ENCODE measurements at regions not wholly inside any gene's neighbourhood (a gene's known extent, or its start where the extent isn't known, plus 50 kb on each side); places are given as distances from the start of the nearest gene placed in this dataset.

DNA sequence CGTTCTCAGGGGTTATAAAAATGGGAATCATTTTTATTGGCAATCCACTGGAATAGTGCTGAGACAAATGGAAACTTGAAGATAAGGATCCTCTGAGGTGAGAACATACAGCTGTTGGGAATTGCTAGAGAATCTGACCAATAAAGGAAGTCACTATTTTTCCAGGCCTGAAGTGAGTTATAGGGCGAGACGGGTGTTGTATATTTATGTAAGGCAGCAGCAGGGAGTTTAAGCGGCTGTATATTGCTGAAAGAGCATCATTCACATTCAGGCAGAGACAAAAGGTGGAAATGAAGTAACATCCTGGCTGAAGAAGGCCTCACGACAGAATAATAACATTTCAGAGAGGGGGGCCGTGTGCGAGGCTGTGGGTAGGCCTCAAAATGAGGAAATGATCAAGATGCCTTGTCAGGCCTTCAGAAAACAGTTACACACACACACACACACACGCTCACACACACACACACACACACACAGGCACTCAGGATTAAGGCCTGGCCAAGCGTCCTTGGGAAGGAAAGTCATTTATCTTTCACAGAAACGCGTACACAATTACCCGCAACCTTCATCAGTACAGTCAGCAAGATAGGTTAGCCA lies 964.9 kb upstream of the NR2F2 start:
- peak; percentile 50 for DNase-seq (ENCODE audit: low read depth, low spot score)

DNA sequence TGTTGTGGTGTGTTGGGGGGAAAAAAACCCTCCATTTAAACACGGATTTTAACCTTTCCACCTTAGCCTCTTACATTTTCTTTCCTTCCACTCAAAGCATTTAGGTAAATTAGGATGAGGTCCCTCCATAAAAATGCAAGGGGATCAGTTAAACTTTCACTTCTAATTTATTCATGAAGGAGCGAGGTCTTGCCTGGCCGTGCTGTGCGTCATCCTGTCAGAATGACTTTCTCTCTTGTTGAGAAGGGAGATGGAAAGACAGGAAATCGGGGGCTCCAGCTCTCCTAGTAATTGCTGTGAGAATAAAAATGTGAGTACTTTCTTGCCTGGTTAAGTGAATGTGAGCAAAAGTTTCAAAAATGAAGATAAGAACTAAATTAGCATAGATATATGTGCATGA lies 962.3 kb upstream of the NR2F2 start:
- DNase-seq (ENCODE audit: low read depth, low spot score): no peak

DNA sequence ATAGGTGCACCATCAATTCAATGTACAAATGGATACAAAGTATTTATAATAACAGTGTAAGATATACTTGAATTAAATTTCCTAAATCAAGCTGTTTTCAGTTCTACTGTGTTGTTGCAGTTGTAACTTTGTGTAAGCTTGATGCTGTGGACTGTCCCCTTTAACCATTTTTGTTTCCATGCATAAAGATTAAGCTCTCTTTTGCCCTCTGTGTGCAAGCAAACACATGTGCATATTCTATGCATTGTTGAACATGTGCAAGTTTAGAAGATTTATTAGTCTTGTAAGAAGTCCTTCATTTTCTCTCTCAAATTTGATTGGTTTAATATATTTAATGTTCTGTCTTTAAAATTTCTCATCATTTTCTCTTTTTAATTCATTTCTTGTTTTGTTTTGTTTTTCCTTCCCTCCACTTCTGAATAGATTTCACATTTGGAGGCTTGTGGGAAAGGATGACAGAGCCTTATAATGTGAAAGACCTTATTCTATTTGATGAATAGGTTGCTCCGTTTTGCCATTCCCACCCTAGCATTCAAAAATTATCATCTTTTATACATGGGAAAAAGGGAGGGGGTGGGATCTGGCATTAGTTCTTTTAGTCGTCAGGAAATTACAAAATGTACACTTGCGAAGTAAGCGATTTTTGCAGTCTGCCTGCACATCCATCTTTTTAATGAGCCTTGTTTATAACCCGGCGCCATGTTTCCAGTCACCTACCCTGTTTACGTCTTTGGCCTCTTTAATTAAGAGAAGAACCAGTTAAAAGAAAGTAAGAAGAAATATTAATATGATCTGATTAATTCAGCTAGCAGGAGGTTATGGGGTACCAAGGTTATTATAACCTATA lies 961.5 kb upstream of the NR2F2 start:
- DNase-seq (ENCODE audit: low read depth, low spot score): no peak

DNA sequence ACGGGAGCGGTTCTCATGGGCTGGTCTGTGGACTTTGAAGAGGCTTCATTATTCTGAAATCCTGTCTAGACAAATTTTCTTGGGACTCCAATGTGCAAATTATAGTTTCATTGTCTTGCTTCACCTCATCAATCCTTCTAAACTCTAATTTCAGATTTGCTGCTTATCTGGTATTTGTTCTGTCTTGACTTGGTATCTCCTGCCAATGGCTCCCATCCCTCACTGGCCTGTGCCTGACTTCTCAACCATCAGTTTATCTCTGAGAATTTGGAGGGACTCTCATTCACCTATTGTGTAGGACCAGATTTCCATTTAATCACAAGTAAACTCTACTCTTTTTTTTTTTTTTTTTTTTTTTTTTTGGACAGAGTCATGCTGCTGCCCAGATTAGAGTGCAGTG lies 960.2 kb upstream of the NR2F2 start:
- DNase-seq (ENCODE audit: low read depth, low spot score): no peak

DNA sequence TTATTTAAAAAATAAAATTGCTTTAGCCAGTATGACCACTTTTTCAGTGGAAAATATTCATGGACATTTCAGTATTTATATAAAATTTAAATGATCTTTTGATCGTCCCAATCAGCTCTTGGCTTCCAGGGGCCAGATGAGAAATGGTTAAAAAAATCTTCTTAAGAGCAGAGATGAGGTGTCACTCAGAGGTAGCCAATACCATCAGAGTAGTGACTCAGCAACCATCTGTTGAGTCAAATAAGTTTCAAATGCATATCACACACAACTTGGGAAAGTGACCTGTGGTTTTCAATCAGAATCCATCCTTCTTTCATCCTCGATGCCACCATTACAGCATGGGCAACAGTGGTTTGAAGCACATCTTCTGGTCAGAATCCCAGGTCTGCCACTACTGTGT lies 958.8 kb upstream of the NR2F2 start:
- DNase-seq (ENCODE audit: low read depth, low spot score): no peak

GRCh38 chr15:95375281-95375680 lies 955.2 kb upstream of the NR2F2 start:
- DNase-seq (ENCODE audit: low read depth, low spot score): no peak

DNA sequence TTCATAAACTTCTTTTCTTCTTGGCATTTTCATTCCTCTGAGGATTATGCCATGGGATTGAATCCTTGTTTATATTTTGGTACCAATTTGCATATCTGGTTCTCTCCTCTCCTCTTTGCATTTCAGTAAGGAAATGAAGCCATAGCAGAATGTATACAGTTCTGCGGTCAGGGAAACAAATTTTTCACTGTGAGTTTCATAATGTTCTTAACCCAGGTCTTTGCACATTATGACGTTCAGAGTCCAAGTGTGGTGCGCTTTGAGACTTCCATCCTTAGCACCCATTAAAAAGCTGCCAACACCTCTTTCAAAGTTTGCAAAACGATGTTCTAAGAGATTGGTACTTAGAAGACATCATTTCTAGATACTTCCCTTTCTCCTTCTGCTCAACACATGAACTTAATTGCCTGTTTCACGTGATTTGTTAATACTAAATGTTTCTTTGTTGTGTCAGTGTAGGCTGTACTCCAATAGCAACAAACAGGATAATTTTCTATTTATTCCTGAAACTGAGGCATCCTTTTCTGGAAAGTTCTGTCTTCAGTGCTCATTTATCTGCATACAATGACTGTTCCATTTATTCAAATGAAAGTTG lies 953.1 kb upstream of the NR2F2 start:
- DNase-seq (ENCODE audit: low read depth, low spot score): no peak

GRCh38 chr15:95394186-95395067 lies 936.1 kb upstream of the NR2F2 start:
- DNase-seq (ENCODE audit: low read depth, low spot score): no peak

DNA sequence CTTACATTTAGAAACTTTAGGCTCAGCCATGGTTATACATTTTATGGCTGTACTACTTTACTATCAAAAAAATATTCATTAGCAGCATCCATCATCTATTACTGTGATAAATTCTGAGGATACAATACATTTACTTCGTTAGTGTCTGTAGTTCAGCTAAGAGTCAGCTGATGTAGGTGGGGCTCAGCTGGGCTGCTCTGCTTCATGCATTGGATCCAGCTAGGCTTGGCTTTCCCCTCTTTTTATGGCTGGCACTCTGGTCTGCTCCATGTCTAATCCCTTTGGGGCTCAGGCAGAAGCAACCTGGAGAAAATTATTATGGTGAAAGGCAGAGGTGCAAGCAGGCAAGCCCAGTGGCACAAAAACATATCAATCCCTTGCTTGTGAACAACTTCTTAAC lies 930.1 kb upstream of the NR2F2 start:
- no peak for DNase-seq (ENCODE audit: low read depth, low spot score)

GRCh38 chr15:95401587-95401986 lies 928.9 kb upstream of the NR2F2 start:
- DNase-seq (ENCODE audit: low read depth, low spot score): no peak

- DNase-seq (ENCODE audit: low read depth, low spot score): peak; percentile 59
Measured at GRCh38 chr15:95405447-95405846, 925.1 kb upstream of the NR2F2 start.

- no peak for DNase-seq (ENCODE audit: low read depth, low spot score)
Measured at GRCh38 chr15:95407534-95407933, 923.0 kb upstream of the NR2F2 start.

- no peak for DNase-seq (ENCODE audit: low read depth, low spot score)
Measured at GRCh38 chr15:95409211-95409610, 921.3 kb upstream of the NR2F2 start.

DNA sequence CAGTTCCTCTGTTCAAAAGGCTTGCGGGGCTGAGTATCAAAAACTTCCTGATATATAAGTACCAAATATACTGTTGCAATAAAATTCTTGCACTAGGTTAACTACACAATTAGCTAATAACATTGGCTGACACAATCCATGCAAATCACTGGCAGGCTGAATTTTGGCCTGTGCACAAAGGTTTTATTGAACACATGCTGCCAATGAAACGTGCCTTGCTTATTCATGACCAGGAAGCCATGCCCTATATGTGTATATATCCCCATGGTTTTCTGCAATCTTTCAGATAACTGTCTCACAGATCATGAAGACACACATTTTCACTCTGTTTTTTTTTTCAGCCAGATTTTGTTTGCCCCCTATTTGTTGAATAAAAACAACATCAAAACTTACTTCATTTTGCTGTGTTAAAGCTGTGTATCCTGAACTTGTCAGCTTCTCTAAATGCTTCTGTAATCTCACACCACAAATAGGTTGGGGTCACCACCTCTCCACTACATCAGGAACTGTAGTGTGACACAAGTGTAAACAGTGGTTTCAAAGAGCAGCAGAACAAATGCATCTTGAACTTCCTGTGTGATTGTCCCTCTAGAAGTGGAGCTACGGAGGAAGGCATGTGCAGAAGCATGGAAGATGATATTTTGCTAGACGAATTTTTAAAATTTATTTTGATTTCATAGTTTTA lies 920.7 kb upstream of the NR2F2 start:
- no peak for DNase-seq (ENCODE audit: low read depth, low spot score)

DNA sequence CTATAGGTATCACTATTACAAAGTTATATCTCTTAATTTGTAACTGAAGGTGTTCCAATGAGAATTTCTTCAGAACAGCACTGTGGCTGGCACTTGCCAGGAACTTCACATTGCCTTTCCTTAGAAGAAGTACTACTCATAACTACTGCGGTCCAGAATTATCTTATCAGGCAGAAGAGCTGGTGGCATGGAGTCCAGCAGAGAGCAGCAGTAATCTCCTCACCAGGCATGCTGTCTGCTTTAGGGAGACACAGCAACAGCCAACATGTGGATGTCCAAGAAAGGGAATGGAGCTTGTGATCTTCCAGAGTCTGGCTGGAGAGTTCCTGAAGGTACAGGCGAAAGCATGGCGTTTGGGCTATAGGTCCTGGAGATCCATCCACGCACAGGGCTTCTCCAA lies 919.7 kb upstream of the NR2F2 start:
- no peak for DNase-seq (ENCODE audit: low read depth, low spot score)

GRCh38 chr15:95416576-95416975 lies 913.9 kb upstream of the NR2F2 start:
- DNase-seq (ENCODE audit: low read depth, low spot score): no peak

GRCh38 chr15:95417761-95418160 lies 912.7 kb upstream of the NR2F2 start:
- no peak for DNase-seq (ENCODE audit: low read depth, low spot score)

- no peak for DNase-seq (ENCODE audit: low read depth, low spot score)
Measured at GRCh38 chr15:95422255-95422654, 908.2 kb upstream of the NR2F2 start.

GRCh38 chr15:95425859-95426258 lies 904.6 kb upstream of the NR2F2 start:
- no peak for DNase-seq (ENCODE audit: low read depth, low spot score)

GRCh38 chr15:95429345-95429744 lies 901.2 kb upstream of the NR2F2 start:
- no peak for DNase-seq (ENCODE audit: low read depth, low spot score)

DNA sequence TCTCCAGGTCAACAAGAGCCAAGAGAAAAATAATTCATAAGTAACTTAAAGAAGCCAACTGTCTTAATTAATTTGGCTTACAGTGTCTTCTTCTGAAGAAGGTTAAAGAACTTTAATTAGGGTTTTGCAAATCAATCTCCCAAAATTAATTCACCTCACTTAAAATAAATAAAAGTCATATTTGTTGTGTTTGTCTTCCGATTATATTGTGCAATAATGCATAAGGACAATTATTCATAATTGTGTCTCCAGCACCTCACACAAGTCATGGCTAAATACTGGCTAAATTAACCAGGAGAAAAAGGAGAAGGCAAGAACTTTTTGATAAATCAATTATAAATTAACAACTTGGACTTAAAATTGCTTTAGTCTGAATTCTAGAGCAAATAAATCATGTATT lies 899.0 kb upstream of the NR2F2 start:
- no peak for DNase-seq (ENCODE audit: low read depth, low spot score)

Measured in smooth muscle cell of the brain vasculature (primary cell).